AG10803 (cell line): ENCODE measurements at regions not wholly inside any gene's neighbourhood (a gene's known extent, or its start where the extent isn't known, plus 50 kb on each side); places are given as distances from the start of the nearest gene placed in this dataset.

Source experiments
- DNase-seq: peaks from one replicate; pipeline ENCODE4 v3.0.0; 2010; ENCODE audit warnings: low read depth
- H3K4me3 ChIP-seq: 2 replicates; pipeline ENCODE4 v1.5.1; 2011; ENCODE audit warnings: mild to moderate bottlenecking, low read length, control low read depth
- CTCF ChIP-seq: conservative IDR thresholded peaks from 2 replicates; pipeline ENCODE4 v1.5.1; 2011; ENCODE audit warnings: mild to moderate bottlenecking, low read length, control low read depth, inconsistent platforms

DNA sequence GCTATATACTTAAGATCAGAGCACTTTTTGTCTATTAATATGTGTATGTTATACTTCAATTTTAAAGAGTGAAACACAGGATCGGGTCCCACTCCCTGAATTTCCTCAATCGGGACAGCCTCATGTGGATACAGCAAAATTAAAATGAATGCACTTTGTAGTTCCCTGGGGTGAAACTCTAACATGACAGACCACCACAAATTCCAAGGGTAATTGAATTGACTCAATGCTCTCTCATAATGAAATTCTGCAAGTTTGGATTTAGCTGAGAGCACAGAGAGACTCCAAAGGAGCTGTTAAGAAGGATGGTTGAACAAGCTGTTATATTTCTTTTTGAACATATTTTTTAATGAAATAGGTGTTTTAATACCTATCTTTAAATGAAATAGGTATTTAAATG lies 413.6 kb downstream of the GXYLT1 start:
- TF ChIP-seq CTCF: no peak
- H3K4me3 ChIP-seq: no peak overlapping the region
- DNase-seq: no peak

- TF ChIP-seq CTCF: no peak
- no peak overlapping the region for H3K4me3 ChIP-seq
- no peak for DNase-seq
Observed at GRCh38 chr12:41724216-41724615, 420.5 kb downstream of the GXYLT1 start.

DNA sequence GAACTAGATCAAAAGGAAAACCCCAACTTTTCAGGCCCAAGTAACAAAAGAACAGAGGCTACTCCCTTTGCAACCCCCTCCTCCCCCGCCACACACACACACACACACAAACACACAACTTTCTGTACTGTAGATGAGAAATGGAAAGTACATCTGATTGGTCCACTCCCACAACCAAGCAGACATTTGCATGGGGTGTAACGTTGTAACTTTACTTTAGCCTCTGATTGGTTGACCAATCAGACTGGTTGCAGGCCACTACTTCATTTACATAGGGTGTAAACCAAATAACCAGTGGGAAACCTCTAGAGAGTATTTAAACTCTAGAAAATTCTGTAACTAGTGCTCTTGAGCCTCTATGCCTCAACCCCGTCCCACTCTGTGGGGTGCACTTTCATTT lies 425.5 kb downstream of the GXYLT1 start:
- no peak overlapping the region for H3K4me3 ChIP-seq
- TF ChIP-seq CTCF: no peak
- DNase-seq: no peak

DNA sequence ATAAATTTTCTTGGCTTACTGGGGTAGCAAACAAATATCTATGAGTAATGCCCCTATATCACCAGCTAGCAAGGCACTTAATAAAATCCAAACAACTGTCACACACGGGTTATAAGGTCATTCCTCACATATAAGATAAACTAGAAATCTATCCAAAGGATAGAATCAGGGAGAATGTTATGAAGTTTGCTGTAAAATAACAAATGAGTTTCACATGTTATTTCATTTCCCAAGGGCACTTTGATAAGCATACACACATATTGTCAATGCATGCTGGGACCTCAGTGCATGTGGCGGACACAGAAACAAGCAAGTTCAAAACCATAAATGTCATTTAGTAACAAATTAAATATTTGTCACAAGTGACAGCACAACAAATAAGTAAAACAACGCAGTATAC lies 429.4 kb downstream of the GXYLT1 start:
- no peak overlapping the region for H3K4me3 ChIP-seq
- no peak for DNase-seq
- no peak for TF ChIP-seq CTCF

GRCh38 chr12:41709463-41710285 lies 435.0 kb downstream of the GXYLT1 start:
- DNase-seq: no peak
- no peak for TF ChIP-seq CTCF
- no peak overlapping the region for H3K4me3 ChIP-seq

- DNase-seq: no peak
- H3K4me3 ChIP-seq: no peak overlapping the region
- TF ChIP-seq CTCF: no peak
Observed at GRCh38 chr12:41709012-41709411, 435.7 kb downstream of the GXYLT1 start.

DNA sequence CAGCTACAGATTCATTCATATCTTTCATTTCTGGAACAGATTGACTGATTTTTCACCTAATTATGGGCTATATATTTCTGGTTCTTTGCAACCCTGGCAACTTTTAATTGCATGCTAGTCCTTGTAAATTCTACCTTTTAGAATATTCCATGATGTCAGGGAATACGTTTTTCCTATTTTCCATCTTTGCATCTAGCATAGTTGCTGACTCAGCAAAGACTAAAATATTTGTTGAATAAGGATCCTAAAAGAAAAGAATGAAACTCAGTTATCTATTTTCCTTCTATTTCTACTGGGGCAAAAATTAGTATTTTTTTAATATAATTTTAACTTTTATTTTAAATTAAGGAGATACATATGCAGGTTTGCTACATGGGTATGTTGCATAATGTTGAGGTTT lies 438.3 kb downstream of the GXYLT1 start:
- DNase-seq: no peak
- no peak overlapping the region for H3K4me3 ChIP-seq
- no peak for TF ChIP-seq CTCF
